PC-9 (cell line): ENCODE measurements at regions not wholly inside any gene's neighbourhood (a gene's known extent, or its start where the extent isn't known, plus 50 kb on each side); places are given as distances from the start of the nearest gene placed in this dataset.

Experiments
- BruUV-seq: library from RNA; stranded (reverse); fragments of 400-500 nt; replicated peaks from 2 replicates; lab custom pipeline; 2021; lab: Mats Ljungman, UMichigan
- CTCF ChIA-PET: fragments of 300-600 bp; sonication (Branson Sonifier 250); formaldehyde crosslinking; loops from one replicate; lab custom pipeline; 2022; ENCODE audit warnings: antibody characterized with exemption; lab: Charles Lee
- POLR2A ChIA-PET: fragments of 300-600 bp; sonication (Branson Sonifier 250); formaldehyde crosslinking; loops from one replicate; lab custom pipeline; 2022; ENCODE audit warnings: antibody characterized with exemption; ENCODE audit not compliant: unreplicated experiment; lab: Charles Lee
- DNase-seq, 2 experiments: peaks; one replicate each; pipeline versions ENCODE4 v3.0.0 to v3.0.0-alpha.2; 2015 to 2022; ENCODE audit warnings: mixed read lengths in 1 of 2
- H2AFZ ChIP-seq: fragments of 200-600 bp; sonication (generic); 2 replicates; pipeline ENCODE4 v1.8.1; 2017; ENCODE audit warnings: antibody characterized with exemption
- H3F3A ChIP-seq: fragments of 200-600 bp; sonication (generic); 2 replicates; pipeline ENCODE4 v1.8.1; 2017; ENCODE audit warnings: antibody characterized with exemption, mild to moderate bottlenecking, low read depth; ENCODE audit not compliant: insufficient read depth
- H3K27ac ChIP-seq: fragments of 200-600 bp; sonication (generic); 2 replicates; pipeline ENCODE4 v1.6.1; 2016; ENCODE audit warnings: mixed run types
- H3K27me3 ChIP-seq: fragments of 200-600 bp; sonication (generic); 2 replicates; pipeline ENCODE4 v1.6.1; 2016; ENCODE audit warnings: low read depth, mixed run types; ENCODE audit not compliant: insufficient read depth
- H3K36me3 ChIP-seq: fragments of 200-600 bp; sonication (generic); 2 replicates; pipeline ENCODE4 v1.6.1; 2016; ENCODE audit warnings: low read depth, mixed run types
- H3K4me1 ChIP-seq: fragments of 200-600 bp; sonication (generic); replicated peaks from 2 replicates; pipeline ENCODE4 v1.6.1; 2016; ENCODE audit warnings: mixed run types; ENCODE audit not compliant: insufficient read depth
- H3K4me2 ChIP-seq: fragments of 200-600 bp; sonication (generic); 2 replicates; pipeline ENCODE4 v1.6.1; 2017; ENCODE audit warnings: mixed run types
- H3K4me3 ChIP-seq: fragments of 200-600 bp; sonication (generic); 2 replicates; pipeline ENCODE4 v1.6.1; 2016; ENCODE audit warnings: mixed run types
- H3K79me2 ChIP-seq: fragments of 200-600 bp; sonication (generic); 2 replicates; pipeline ENCODE4 v1.6.1; 2017; ENCODE audit warnings: low read depth, mixed run types
- H3K9me2 ChIP-seq: fragments of 200-600 bp; sonication (generic); 2 replicates; pipeline ENCODE4 v1.8.1; 2017; ENCODE audit warnings: mild to moderate bottlenecking; ENCODE audit not compliant: insufficient read depth
- H3K9me3 ChIP-seq: fragments of 200-600 bp; sonication (generic); 2 replicates; pipeline ENCODE4 v1.8.1; 2016; ENCODE audit warnings: low read depth; ENCODE audit not compliant: insufficient read depth
- H4K20me1 ChIP-seq: fragments of 200-600 bp; sonication (generic); 2 replicates; pipeline ENCODE4 v1.8.1; 2017; ENCODE audit not compliant: insufficient read depth
- EZH2 ChIP-seq: fragments of 200-600 bp; sonication (generic); IDR thresholded peaks from 2 replicates; pipeline ENCODE4 v1.8.0; 2017; ENCODE audit warnings: antibody characterized with exemption, low read depth
- intact Hi-C: fragments of 100-400 bp; cut with micrococcal nuclease; formaldehyde crosslinking; loops from one replicate; pipeline ENCODE4 v1.10.0; 2022; ENCODE audit not compliant: unreplicated experiment
- TF ChIP-seq, protein P1 (sequence below): fragments of 200-600 bp; sonication (generic); conservative IDR thresholded peaks from 2 replicates; pipeline ENCODE4 v1.6.1; 2017; ENCODE audit warnings: mixed run types, antibody characterized with exemption, mild to moderate bottlenecking, moderate library complexity

DNA sequence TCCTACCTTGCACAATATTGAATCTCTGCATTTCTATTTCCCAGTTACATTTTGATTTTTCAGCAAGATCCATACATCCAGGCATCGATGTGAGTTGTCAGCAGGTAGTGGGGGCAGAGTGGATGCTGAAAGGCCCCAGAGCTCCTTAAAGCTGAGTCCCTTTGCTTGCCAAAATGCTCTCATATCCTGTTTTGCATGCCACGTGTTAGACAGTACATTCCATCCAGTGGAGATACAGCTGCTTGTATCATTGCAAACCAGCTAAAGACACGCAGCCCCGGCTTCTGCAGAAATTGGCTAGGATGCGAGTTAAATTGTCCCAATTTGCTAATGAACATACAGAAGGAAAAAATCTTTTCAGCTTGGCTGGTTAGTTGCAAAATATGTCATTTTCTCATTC is 179.6 kb upstream of the MXRA5 start:
- ChIA-PET CTCF (no interaction called here), POLR2A (no interaction called here)
- Histone ChIP-seq H3K9me2 (no peaks in the 10 kb centered on the region), H3K4me2 (no peak overlapping the region), H3K9me3 (no peaks in the 10 kb centered on the region), H3K27ac (no peak overlapping the region), H3K27me3 (peaks cover 15% of the 10 kb centered on the region; the same call in 1 of the 2 replicates), H3F3A (no peaks in the 10 kb centered on the region), H2AFZ (no peak overlapping the region), H3K36me3 (no peaks in the 10 kb centered on the region), H4K20me1 (no peaks in the 10 kb centered on the region), H3K4me1 (no peaks in the 10 kb centered on the region), H3K4me3 (no peak overlapping the region), H3K79me2 (no peaks in the 10 kb centered on the region)
- no peak for DNase-seq
- intact Hi-C loops: no loop called here
- BruUV-seq: no TSS peak
- TF ChIP-seq, protein P1, sequence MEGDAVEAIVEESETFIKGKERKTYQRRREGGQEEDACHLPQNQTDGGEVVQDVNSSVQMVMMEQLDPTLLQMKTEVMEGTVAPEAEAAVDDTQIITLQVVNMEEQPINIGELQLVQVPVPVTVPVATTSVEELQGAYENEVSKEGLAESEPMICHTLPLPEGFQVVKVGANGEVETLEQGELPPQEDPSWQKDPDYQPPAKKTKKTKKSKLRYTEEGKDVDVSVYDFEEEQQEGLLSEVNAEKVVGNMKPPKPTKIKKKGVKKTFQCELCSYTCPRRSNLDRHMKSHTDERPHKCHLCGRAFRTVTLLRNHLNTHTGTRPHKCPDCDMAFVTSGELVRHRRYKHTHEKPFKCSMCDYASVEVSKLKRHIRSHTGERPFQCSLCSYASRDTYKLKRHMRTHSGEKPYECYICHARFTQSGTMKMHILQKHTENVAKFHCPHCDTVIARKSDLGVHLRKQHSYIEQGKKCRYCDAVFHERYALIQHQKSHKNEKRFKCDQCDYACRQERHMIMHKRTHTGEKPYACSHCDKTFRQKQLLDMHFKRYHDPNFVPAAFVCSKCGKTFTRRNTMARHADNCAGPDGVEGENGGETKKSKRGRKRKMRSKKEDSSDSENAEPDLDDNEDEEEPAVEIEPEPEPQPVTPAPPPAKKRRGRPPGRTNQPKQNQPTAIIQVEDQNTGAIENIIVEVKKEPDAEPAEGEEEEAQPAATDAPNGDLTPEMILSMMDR: no peak
- no peak for TF ChIP-seq EZH2

GRCh38 chrX:3522101-3522650 is 175.7 kb upstream of the MXRA5 start:
- peaks cover 15% of the 10 kb centered on the region; the same call in 1 of the 2 replicates for H3K27me3 ChIP-seq
- BruUV-seq: no TSS peak
- no peak overlapping the region for H2AFZ ChIP-seq
- 0 out of 2 replicates have a peak, but pooled peaks cover 6% of the 10 kb centered on the region for H3K4me1 ChIP-seq
- H3K9me2 ChIP-seq: no peaks in the 10 kb centered on the region
- no peaks in the 10 kb centered on the region for H3K36me3 ChIP-seq
- no peak overlapping the region for H3K4me2 ChIP-seq
- DNase-seq: no peak
- POLR2A ChIA-PET: no interaction called here
- H4K20me1 ChIP-seq: no peaks in the 10 kb centered on the region
- intact Hi-C loops: no loop called here
- H3K79me2 ChIP-seq: no peaks in the 10 kb centered on the region
- no peak overlapping the region for H3K27ac ChIP-seq
- H3F3A ChIP-seq: no peaks in the 10 kb centered on the region
- CTCF ChIA-PET: no interaction called here
- no peak overlapping the region for H3K4me3 ChIP-seq
- TF ChIP-seq, protein P1: no peak
- no peak for TF ChIP-seq EZH2
- no peaks in the 10 kb centered on the region for H3K9me3 ChIP-seq

DNA sequence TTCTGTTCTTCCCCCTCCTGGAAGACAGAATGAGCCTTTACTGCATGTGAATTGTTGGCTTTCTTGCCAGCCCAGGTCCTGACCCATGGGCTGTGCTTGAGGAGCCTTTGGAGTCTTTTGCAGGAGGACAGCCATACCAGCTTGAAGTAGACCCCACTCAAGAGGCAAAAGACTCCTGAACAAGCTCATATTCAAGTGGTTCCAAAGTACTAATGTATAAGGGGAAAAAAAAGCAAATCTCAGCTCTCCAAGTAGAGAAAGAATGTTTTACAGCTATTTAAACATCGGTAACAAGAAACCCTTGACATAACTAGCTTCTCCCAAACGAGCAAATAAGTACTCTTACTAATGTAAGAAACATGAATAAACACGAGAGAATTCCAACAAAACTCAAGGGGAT is 174.9 kb upstream of the MXRA5 start:
- ChIA-PET POLR2A (no interaction called here), CTCF (no interaction called here)
- H4K20me1 ChIP-seq: no peaks in the 10 kb centered on the region
- no peak overlapping the region for H2AFZ ChIP-seq
- H3K4me2 ChIP-seq: no peak overlapping the region
- intact Hi-C loops: no loop called here
- H3K4me1 ChIP-seq: 0 out of 2 replicates have a peak, but pooled peaks cover 6% of the 10 kb centered on the region
- TF ChIP-seq EZH2: no peak
- TF ChIP-seq, protein P1: no peak
- DNase-seq: no peak
- no TSS peak for BruUV-seq
- H3K27ac ChIP-seq: no peak overlapping the region
- no peaks in the 10 kb centered on the region for H3K9me2 ChIP-seq
- H3K4me3 ChIP-seq: no peak overlapping the region
- no peaks in the 10 kb centered on the region for H3K9me3 ChIP-seq
- 0 out of 2 replicates have a peak, but pooled peaks cover 10% of the 10 kb centered on the region for H3K27me3 ChIP-seq
- no peaks in the 10 kb centered on the region for H3K79me2 ChIP-seq
- no peaks in the 10 kb centered on the region for H3F3A ChIP-seq
- no peaks in the 10 kb centered on the region for H3K36me3 ChIP-seq
